ENCODE measurements at regions not wholly inside any gene's neighbourhood (a gene's known extent, or its start where the extent isn't known, plus 50 kb on each side); places are given as distances from the start of the nearest gene placed in this dataset.

DNA sequence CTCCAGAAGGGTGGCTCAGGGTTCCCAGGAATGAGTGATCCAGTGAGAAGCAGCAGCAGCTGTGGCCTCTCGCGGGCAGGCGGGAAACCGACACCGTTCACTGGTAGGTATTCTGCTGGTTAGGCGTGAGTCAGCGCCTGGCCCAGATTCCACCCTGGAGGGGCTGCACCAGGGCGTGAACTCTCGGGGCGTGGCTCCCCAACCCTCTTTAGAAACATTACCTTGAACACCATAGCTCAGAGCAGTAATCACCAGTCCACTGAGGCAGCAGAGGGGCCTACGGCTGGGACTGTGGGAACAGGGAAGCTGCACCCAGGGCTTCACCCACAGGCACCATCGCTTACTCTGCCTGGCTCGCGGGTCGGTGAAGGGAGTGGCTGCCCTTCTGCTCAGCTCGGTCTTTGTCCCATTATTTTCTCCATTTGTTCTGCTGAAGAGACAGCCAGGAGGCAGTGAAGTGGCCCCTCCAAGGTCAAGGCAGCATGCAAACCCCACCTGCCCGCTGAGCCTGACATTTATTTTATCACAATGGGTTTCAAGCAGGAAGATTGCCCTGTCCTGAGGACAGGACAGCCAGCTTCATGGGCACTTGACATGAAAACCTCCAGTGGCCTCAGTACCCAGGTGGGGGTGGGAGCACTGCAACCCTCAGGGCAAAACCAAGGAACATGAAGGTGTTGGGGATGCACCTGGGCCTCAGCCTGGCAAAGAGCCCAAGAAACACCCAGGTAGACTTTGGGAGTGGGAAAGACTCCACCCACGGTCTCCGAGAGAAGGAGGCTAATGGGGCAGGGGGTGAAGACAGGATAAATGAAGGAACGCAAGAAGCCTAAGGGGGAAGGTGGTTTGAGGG is 51.0 kb upstream of the CD93 start:
- Histone ChIP-seq H3K4me2 (ENCODE audit: insufficient read depth, low read length) (no peak overlapping the region), H3K9me1 (replicated peaks; ENCODE audit: control insufficient read depth, extremely low read depth, insufficient read depth, low read length) (no peaks in the 10 kb centered on the region), H3K4me3 (replicated peaks in 1 of 3; ENCODE audit: insufficient read depth in 1 of 3, low read depth in 1 of 3, low read length in 3 of 3) (no peak overlapping the region), H3K27ac (ENCODE audit: insufficient read depth, low read depth, low read length) (no peak overlapping the region), H3K27me3 (ENCODE audit: control insufficient read depth in 2 of 2, insufficient read depth in 2 of 2, low read length in 2 of 2) (no peaks in the 10 kb centered on the region), H3K79me2 (ENCODE audit: control insufficient read depth, insufficient read depth, low read length) (no peaks in the 10 kb centered on the region), H3K36me3 (ENCODE audit: control insufficient read depth in 2 of 2, extremely low read depth in 1 of 2, insufficient read depth in 2 of 2, low read length in 2 of 2) (no peaks in the 10 kb centered on the region), H2AFZ (ENCODE audit: low read depth, low read length) (no peak overlapping the region), H3K9me3 (replicated peaks; ENCODE audit: control insufficient read depth, insufficient read depth, low read length) (no peaks in the 10 kb centered on the region), H3K4me1 (ENCODE audit: control insufficient read depth, extremely low read depth, insufficient read depth, low read length) (peaks cover 38% of the 10 kb centered on the region), H4K20me1 (replicated peaks; ENCODE audit: control insufficient read depth, extremely low read depth, insufficient read depth, low read length) (no peaks in the 10 kb centered on the region), H3K9ac (replicated peaks; ENCODE audit: extremely low read depth, insufficient read depth, low read length) (no peak overlapping the region)
- POLR2A ChIA-PET, result no interaction called here
- dilution Hi-C loops (cut with MboI; ENCODE audit: extremely low pct_ligation_motif_present, low sequenced_read_pairs), result no loop called here
- TF ChIP-seq, protein P1, sequence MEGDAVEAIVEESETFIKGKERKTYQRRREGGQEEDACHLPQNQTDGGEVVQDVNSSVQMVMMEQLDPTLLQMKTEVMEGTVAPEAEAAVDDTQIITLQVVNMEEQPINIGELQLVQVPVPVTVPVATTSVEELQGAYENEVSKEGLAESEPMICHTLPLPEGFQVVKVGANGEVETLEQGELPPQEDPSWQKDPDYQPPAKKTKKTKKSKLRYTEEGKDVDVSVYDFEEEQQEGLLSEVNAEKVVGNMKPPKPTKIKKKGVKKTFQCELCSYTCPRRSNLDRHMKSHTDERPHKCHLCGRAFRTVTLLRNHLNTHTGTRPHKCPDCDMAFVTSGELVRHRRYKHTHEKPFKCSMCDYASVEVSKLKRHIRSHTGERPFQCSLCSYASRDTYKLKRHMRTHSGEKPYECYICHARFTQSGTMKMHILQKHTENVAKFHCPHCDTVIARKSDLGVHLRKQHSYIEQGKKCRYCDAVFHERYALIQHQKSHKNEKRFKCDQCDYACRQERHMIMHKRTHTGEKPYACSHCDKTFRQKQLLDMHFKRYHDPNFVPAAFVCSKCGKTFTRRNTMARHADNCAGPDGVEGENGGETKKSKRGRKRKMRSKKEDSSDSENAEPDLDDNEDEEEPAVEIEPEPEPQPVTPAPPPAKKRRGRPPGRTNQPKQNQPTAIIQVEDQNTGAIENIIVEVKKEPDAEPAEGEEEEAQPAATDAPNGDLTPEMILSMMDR (IDR thresholded peaks at IDR 0.05; ENCODE audit: extremely low read depth in 1 of 2, insufficient read depth in 1 of 2, low read depth in 1 of 2, low read length in 2 of 2), result no peak
- no peak for TF ChIP-seq EZH2 (IDR thresholded peaks at IDR 0.05; ENCODE audit: borderline replicate concordance, low read depth, low read length, severe bottlenecking)
- TF ChIP-seq GATA2 (IDR thresholded peaks at IDR 0.05; ENCODE audit: insufficient read depth, insufficient read length, low read depth, low read length), result no peak
- no peak for TF ChIP-seq FOS (IDR thresholded peaks at IDR 0.05; ENCODE audit: borderline replicate concordance, insufficient read depth, low read length)
- TF ChIP-seq, protein P2, sequence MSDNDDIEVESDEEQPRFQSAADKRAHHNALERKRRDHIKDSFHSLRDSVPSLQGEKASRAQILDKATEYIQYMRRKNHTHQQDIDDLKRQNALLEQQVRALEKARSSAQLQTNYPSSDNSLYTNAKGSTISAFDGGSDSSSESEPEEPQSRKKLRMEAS (IDR thresholded peaks at IDR 0.05; ENCODE audit: insufficient read depth, insufficient read length), result no peak
- no peak for TF ChIP-seq POLR2A (IDR thresholded peaks at IDR 0.05; ENCODE audit: low read depth, low read length)
- no peak for TF ChIP-seq MYC (IDR thresholded peaks at IDR 0.05; ENCODE audit: low read depth, low read length)
- no peak for TF ChIP-seq JUN (IDR thresholded peaks at IDR 0.05; ENCODE audit: borderline replicate concordance, insufficient read depth, insufficient read length, low read depth)
- TF ChIP-seq POLR2AphosphoS5 (IDR thresholded peaks at IDR 0.05; ENCODE audit: insufficient read depth, low read depth, low read length), result no peak
- no peak for FAIRE-seq
- no peak for DNase-seq (ENCODE audit: low read depth, low spot score)
- BruUV-seq (replicated peaks), result no TSS peak
- CTCF ChIA-PET, result no interaction called here
- intact Hi-C loops (cut with micrococcal nuclease), result no loop called here

All from endothelial cell of umbilical vein (primary cell).